Panc1 (cell line): ENCODE measurements at regions not wholly inside any gene's neighbourhood (a gene's known extent, or its start where the extent isn't known, plus 50 kb on each side); places are given as distances from the start of the nearest gene placed in this dataset.
"Not testable (repeated sequence)": the region's sequence is repeated elsewhere in the genome, so short reads cannot be mapped to it uniquely, and the experiment has no call there.

Experiments
- ATAC-seq: fragments of 200-7000 bp; cut with Tn5 transposase; 2 replicates; pipeline ENCODE4 v1.9.1; 2020; ENCODE audit warnings: mild to moderate bottlenecking, moderate library complexity
- BruUV-seq: library from RNA; stranded (reverse); fragments of 400-500 nt; replicated peaks from 2 replicates; lab custom pipeline; 2021; lab: Mats Ljungman, UMichigan
- CTCF ChIA-PET: fragments of 300-600 bp; sonication (Branson Sonifier 250); formaldehyde crosslinking; loops from one replicate; lab custom pipeline; 2022; ENCODE audit warnings: antibody characterized with exemption; lab: Charles Lee
- POLR2A ChIA-PET: fragments of 300-600 bp; sonication (Branson Sonifier 250); formaldehyde crosslinking; loops from one replicate; lab custom pipeline; 2022; ENCODE audit warnings: antibody characterized with exemption; lab: Charles Lee
- DNase-seq: peaks from one replicate; pipeline ENCODE4 v3.0.0-alpha.2; 2010; ENCODE audit warnings: low read depth, low spot score
- H3K27ac ChIP-seq: 2 replicates; pipeline ENCODE4 v1.5.1; 2011; ENCODE audit warnings: mild to moderate bottlenecking, low read length, inconsistent platforms
- H3K27me3 ChIP-seq: fragments of 200-500 bp; sonication (Bioruptor generic); 2 replicates; pipeline ENCODE4 v1.6.0; 2014; ENCODE audit warnings: low read length, inconsistent platforms; ENCODE audit not compliant: control insufficient read depth, insufficient read depth
- H3K36me3 ChIP-seq: fragments of 200-500 bp; sonication (Bioruptor generic); 2 replicates; pipeline ENCODE4 v1.5.1; 2014; ENCODE audit warnings: inconsistent platforms, mild to moderate bottlenecking, low read length, moderate library complexity; ENCODE audit not compliant: control insufficient read depth, insufficient read depth
- H3K4me1 ChIP-seq: 2 replicates; pipeline ENCODE4 v1.5.1; 2011; ENCODE audit warnings: inconsistent platforms, mild to moderate bottlenecking, low read length, moderate library complexity; ENCODE audit not compliant: control insufficient read depth, insufficient read depth
- H3K4me3 ChIP-seq, 2 experiments: 2 replicates each; pipeline ENCODE4 v1.5.1; 2011 to 2012; ENCODE audit warnings: low read depth in 2 of 2, low read length in 2 of 2, mild to moderate bottlenecking in 2 of 2, inconsistent platforms in 1 of 2, moderate library complexity in 1 of 2
- H3K9me3 ChIP-seq: fragments of 200-500 bp; sonication (Bioruptor generic); 2 replicates; pipeline ENCODE4 v1.5.1; 2014; ENCODE audit warnings: low read depth, mild to moderate bottlenecking, inconsistent platforms, low read length, moderate library complexity; ENCODE audit not compliant: control insufficient read depth, insufficient read depth
- CTCF ChIP-seq: fragments of 450-650 bp; IDR thresholded peaks from 2 replicates; pipeline ENCODE4 v1.5.1; 2017; ENCODE audit warnings: mild to moderate bottlenecking
- POLR2AphosphoS5 ChIP-seq: IDR thresholded peaks from 2 replicates; pipeline ENCODE4 v1.6.1; 2012; ENCODE audit warnings: mild to moderate bottlenecking, low read depth, low read length, moderate library complexity
- REST ChIP-seq, 2 experiments: IDR thresholded peaks; 2 replicates each; pipeline ENCODE4 v1.6.1; 2011 to 2012; ENCODE audit warnings: low read depth in 2 of 2, control low read depth in 1 of 2, low read length in 1 of 2, mild to moderate bottlenecking in 1 of 2, moderate library complexity in 1 of 2; ENCODE audit not compliant: insufficient read depth in 1 of 2
- SIN3A ChIP-seq: IDR thresholded peaks from 2 replicates; pipeline ENCODE4 v1.6.1; 2012; ENCODE audit warnings: low read depth, mild to moderate bottlenecking, low read length, moderate library complexity, borderline replicate concordance; ENCODE audit not compliant: insufficient read depth
- TCF7L2 ChIP-seq: IDR thresholded peaks from 2 replicates; pipeline ENCODE4 v1.6.1; 2011; ENCODE audit warnings: mild to moderate bottlenecking, low read depth, low read length, inconsistent platforms
- in situ Hi-C: cut with HindIII; loops from 2 replicates; pipeline ENCODE4 v1.10.0; 2016; ENCODE audit warnings: low sequenced_read_pairs, low pct_unique_long_range_greater_than_20kb
- intact Hi-C: fragments of 100-400 bp; cut with micrococcal nuclease; formaldehyde crosslinking; loops from one replicate; pipeline ENCODE4 v1.10.0; 2022; ENCODE audit not compliant: unreplicated experiment

- BruUV-seq: no TSS peak
- intact Hi-C loops: no loop called here
- Histone ChIP-seq H3K4me1 (no peaks in the 10 kb centered on the region), H3K27ac (no peak overlapping the region), H3K9me3 (no peaks in the 10 kb centered on the region), H3K27me3 (no peaks in the 10 kb centered on the region), H3K36me3 (no peaks in the 10 kb centered on the region), H3K4me3 (no peak overlapping the region)
- DNase-seq: no peak
- TF ChIP-seq REST (IDR thresholded peaks at IDR 0.05; ENCODE audit: insufficient read depth in 1 of 2, low read depth in 2 of 2, low read length in 1 of 2): no peak
- no peak for TF ChIP-seq SIN3A
- TF ChIP-seq TCF7L2: no peak
- TF ChIP-seq CTCF: no peak
- TF ChIP-seq POLR2AphosphoS5: no peak
- POLR2A ChIA-PET: no interaction called here
- ATAC-seq: no peak
- CTCF ChIA-PET: no interaction called here
- in situ Hi-C loops: no loop called here
Observed at GRCh38 chr10:53361936-53362335, 589.4 kb upstream of the MBL2 start.

- ATAC-seq: no peak
- ChIA-PET POLR2A (no interaction called here), CTCF (no interaction called here)
- in situ Hi-C loops (no loop called here), intact Hi-C loops (no loop called here)
- no peak for DNase-seq
- no peak overlapping the region for H3K27ac ChIP-seq
- no peak overlapping the region for H3K4me3 ChIP-seq
- no peaks in the 10 kb centered on the region for H3K27me3 ChIP-seq
- no peak for TF ChIP-seq SIN3A
- TF ChIP-seq TCF7L2: no peak
- TF ChIP-seq REST (IDR thresholded peaks at IDR 0.05; ENCODE audit: insufficient read depth in 1 of 2, low read depth in 2 of 2, low read length in 1 of 2): no peak
- TF ChIP-seq CTCF: no peak
- no peak for TF ChIP-seq POLR2AphosphoS5
- no TSS peak for BruUV-seq
- H3K4me1 ChIP-seq: no peaks in the 10 kb centered on the region
- no peaks in the 10 kb centered on the region for H3K36me3 ChIP-seq
- H3K9me3 ChIP-seq: no peaks in the 10 kb centered on the region
Observed at GRCh38 chr10:53361281-53361680, 588.7 kb upstream of the MBL2 start.

GRCh38 chr10:53358978-53359377 is 586.4 kb upstream of the MBL2 start:
- H3K27me3 ChIP-seq, POLR2A ChIA-PET, H3K4me3 ChIP-seq, BruUV-seq, H3K4me1 ChIP-seq, in situ Hi-C loops, H3K36me3 ChIP-seq, ATAC-seq, H3K27ac ChIP-seq, intact Hi-C loops, DNase-seq, H3K9me3 ChIP-seq, CTCF ChIA-PET: not testable (repeated sequence)
